ENCODE measurements at regions not wholly inside any gene's neighbourhood (a gene's known extent, or its start where the extent isn't known, plus 50 kb on each side); places are given as distances from the start of the nearest gene placed in this dataset.

DNA sequence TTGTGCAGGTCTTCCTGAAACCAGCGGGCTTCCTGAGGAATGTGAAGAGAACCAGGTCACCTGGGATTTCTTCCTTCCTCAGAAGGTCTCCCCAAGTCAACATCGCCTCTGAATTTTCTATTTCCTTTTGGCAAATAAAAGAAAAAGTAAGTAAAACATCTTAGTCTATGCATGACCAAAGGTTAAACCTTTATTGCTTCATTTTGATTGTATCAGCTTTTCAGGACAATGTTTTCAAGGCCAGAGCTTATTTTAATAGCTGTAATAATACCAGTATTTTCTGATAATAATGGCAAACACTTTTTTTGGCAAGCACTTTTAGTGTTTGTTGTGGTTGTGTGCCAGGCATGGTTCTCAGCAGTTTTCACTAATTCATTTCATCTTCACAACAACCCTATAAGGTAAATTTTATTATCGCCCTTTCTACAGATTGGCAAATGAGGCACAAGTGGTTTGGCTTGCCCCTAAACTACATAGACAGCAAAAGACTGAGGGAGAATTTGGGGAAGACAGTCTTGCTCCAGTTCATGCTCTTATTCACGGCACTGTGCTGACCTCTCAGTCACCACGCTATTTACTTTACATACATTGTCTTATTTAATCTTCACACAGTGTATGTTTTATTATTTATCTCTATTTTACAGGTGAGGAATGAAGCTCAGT lies 110.4 kb downstream of the RPL22L1 start:
- Histone ChIP-seq H3K4me3 (no peak overlapping the region), H3K27me3 (no peaks in the 10 kb centered on the region), H3K4me1 (no peaks in the 10 kb centered on the region), H3K36me3 (no peaks in the 10 kb centered on the region), H3K9me3 (no peaks in the 10 kb centered on the region), H3K27ac (no peak overlapping the region)
- intact Hi-C loops (cut with DNase I) = no loop called here
- no peak for DNase-seq (ENCODE audit: extremely low spot score in 2 of 2)
- TF ChIP-seq POLR2A (IDR thresholded peaks at IDR 0.05) (no peak), CTCF (IDR thresholded peaks at IDR 0.05) (no peak), POLR2AphosphoS5 (IDR thresholded peaks at IDR 0.05; ENCODE audit: insufficient read depth in 1 of 2, low read depth in 1 of 2) (no peak)

DNA sequence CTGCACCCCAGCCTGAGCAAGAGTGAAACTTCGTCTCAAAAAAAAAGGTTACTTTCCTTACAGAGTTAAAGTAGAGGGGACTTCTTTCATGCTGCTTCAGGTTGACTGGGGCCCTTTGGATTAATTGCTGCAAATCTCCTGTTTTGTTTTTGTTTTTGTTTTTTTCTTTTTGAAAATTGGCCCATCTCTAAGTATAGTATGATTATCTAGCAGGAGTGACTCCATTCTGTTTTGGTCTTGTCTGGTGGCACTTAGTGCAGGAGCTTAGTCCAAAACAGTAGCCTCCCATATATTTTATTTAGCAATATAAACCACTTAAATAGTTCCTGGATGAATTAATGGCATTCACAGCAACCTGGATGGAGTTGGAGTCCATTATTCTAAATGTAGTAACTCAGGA lies 113.0 kb downstream of the RPL22L1 start:
- intact Hi-C loops (cut with DNase I) = no loop called here
- Histone ChIP-seq H3K27ac (no peak overlapping the region), H3K9me3 (no peaks in the 10 kb centered on the region), H3K36me3 (no peaks in the 10 kb centered on the region), H3K4me1 (peaks cover 5% of the 10 kb centered on the region), H3K4me3 (no peak overlapping the region), H3K27me3 (no peaks in the 10 kb centered on the region)
- no peak for DNase-seq (ENCODE audit: extremely low spot score in 2 of 2)
- TF ChIP-seq POLR2AphosphoS5 (IDR thresholded peaks at IDR 0.05; ENCODE audit: insufficient read depth in 1 of 2, low read depth in 1 of 2) = no peak
- TF ChIP-seq POLR2A (IDR thresholded peaks at IDR 0.05) = no peak
- TF ChIP-seq CTCF (IDR thresholded peaks at IDR 0.05) = no peak

GRCh38 chr3:170754311-170754693 lies 115.7 kb downstream of the RPL22L1 start:
- Histone ChIP-seq H3K4me3 (no peak overlapping the region), H3K9me3 (no peaks in the 10 kb centered on the region), H3K27ac (no peak overlapping the region), H3K36me3 (no peaks in the 10 kb centered on the region), H3K27me3 (no peaks in the 10 kb centered on the region), H3K4me1 (peaks cover 27% of the 10 kb centered on the region)
- intact Hi-C loops (cut with DNase I) = no loop called here
- DNase-seq (ENCODE audit: extremely low spot score in 2 of 2) = no peak
- no peak for TF ChIP-seq POLR2A (IDR thresholded peaks at IDR 0.05)

DNA sequence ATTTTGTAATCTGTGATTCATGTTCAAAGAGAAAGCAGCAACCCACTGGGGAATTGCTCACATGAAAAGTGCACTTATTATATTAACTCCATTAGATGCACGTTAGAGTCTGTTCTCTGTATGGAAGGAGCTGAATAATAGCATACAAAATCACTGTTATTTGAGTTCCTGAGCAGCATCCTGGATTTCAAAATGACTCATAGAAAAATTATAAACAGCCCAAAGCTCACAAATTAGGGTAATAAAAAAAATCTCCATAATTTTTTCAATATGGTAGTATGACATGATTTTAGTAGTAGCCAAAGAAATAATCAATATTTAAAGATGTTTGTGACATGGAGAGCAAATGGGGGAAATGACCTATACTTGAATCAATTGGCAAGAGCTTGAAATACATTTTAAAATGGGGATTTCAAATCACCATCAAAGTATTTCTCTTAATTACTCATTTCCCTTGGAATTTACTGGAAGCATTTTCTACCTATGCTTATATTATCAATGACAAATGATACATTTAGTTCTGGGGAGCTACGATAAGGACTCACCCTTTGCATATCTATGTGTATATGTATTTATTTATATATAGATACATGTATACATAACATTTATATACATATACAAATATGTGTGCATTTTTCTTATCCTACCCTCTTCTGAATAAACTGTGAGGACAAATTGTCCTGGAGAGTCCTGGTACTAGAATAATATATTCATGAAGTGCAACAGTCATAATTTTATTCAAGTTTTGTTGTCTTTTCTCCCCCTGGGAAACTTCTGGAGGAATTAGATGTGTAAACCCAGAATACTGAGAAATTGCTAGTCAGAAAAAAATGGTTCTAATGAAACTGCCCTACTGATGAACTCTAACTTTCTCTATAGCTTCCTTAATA lies 116.3 kb downstream of the RPL22L1 start:
- Histone ChIP-seq H3K4me1 (peaks cover 27% of the 10 kb centered on the region), H3K9me3 (no peaks in the 10 kb centered on the region), H3K27ac (no peak overlapping the region), H3K27me3 (no peaks in the 10 kb centered on the region), H3K36me3 (no peaks in the 10 kb centered on the region), H3K4me3 (no peak overlapping the region)
- no peak for DNase-seq (ENCODE audit: extremely low spot score in 2 of 2)
- TF ChIP-seq POLR2A (IDR thresholded peaks at IDR 0.05) (no peak), POLR2AphosphoS5 (IDR thresholded peaks at IDR 0.05; ENCODE audit: insufficient read depth in 1 of 2, low read depth in 1 of 2) (no peak), CTCF (IDR thresholded peaks at IDR 0.05) (no peak)
- intact Hi-C loops (cut with DNase I) = no loop called here

- intact Hi-C loops (cut with DNase I) = no loop called here
- Histone ChIP-seq H3K4me1 (peaks cover 27% of the 10 kb centered on the region), H3K27ac (peak overlapping the region; percentile 70), H3K9me3 (no peaks in the 10 kb centered on the region), H3K4me3 (no peak overlapping the region), H3K36me3 (no peaks in the 10 kb centered on the region), H3K27me3 (no peaks in the 10 kb centered on the region)
- no peak for DNase-seq (ENCODE audit: extremely low spot score in 2 of 2)
- no peak for TF ChIP-seq POLR2A (IDR thresholded peaks at IDR 0.05)
Measured at GRCh38 chr3:170752571-170753155, 117.3 kb downstream of the RPL22L1 start.

GRCh38 chr3:170751899-170752293 lies 118.1 kb downstream of the RPL22L1 start:
- peaks cover 27% of the 10 kb centered on the region for H3K4me1 ChIP-seq
- H3K27me3 ChIP-seq = no peaks in the 10 kb centered on the region
- TF ChIP-seq CTCF (IDR thresholded peaks at IDR 0.05) = no peak
- no peak for TF ChIP-seq POLR2AphosphoS5 (IDR thresholded peaks at IDR 0.05; ENCODE audit: insufficient read depth in 1 of 2, low read depth in 1 of 2)
- TF ChIP-seq POLR2A (IDR thresholded peaks at IDR 0.05) = no peak
- no peaks in the 10 kb centered on the region for H3K36me3 ChIP-seq
- no peaks in the 10 kb centered on the region for H3K9me3 ChIP-seq
- H3K4me3 ChIP-seq = no peak overlapping the region
- intact Hi-C loops (cut with DNase I) = no loop called here
- no peak for DNase-seq (ENCODE audit: extremely low spot score in 2 of 2)
- H3K27ac ChIP-seq = peak overlapping the region; percentile 70

All from vagina (tissue), 2 donors.